HG03103 (cell line): ENCODE measurements at regions not wholly inside any gene's neighbourhood (a gene's known extent, or its start where the extent isn't known, plus 50 kb on each side); places are given as distances from the start of the nearest gene placed in this dataset.
"Not testable (repeated sequence)": the region's sequence is repeated elsewhere in the genome, so short reads cannot be mapped to it uniquely, and the experiment has no call there.

ENCODE experiments used
- ATAC-seq: cut with Tn5 transposase; IDR thresholded peaks from one replicate; pipeline ENCODE4 v1.9.1; 2021; ENCODE audit warnings: low read depth; ENCODE audit not compliant: unreplicated experiment

DNA sequence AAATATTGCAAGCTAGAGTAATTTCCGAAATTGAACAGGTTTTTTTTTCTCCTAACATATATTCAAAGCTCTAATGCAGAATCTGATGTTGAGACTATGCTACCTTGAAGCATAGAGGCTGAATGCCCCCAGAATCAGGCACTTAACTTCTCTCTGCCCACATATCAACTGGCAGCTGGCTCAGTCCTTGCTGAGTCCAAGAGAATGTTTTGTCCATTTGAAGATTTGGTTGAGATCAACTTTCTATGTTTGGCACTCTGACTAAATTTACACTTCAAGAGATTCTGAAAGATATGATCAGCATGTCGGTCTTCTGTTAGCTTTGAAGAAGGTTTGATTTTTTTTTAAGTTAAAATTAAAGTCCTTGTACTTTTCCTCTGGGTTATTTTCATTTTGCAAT lies 1298.1 kb downstream of the EPHA7 start:
- no peak for ATAC-seq

DNA sequence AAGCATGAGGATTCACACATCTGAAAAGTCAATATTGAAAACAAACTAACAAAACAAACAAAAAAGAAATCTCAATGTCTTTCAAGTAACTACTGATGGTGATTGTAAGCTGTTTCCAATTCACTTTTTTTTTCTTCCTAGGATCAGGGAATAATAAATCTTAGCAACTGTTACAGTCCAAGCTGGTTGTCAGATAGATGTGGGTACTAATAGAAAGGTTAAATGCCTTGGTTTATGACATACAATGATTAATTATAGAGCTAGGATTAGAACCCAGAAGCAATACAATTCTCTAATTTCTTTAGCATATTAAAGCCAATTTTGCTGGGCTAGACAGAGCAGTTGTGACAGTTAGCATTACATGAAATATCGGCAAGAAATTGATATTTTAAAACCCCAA lies 1301.6 kb downstream of the EPHA7 start:
- ATAC-seq = no peak

DNA sequence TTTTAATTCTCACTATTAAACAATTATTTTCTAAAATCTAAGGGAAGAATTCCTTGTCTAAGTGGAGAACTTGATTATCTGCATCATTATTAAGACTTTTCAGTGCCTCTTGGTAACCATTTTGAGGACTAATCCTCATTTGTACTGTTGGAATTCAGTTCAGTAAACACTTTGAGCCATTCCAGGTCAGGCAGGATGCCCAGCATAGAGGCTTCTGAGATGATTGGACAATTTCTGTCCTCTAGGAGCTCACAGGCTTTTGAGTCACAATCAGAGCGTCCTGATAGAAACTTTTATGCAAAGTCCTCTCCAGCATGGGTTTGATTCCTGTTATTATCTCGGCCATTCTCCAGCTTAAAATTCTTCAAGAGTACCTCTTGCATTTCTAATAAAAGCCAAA lies 1304.6 kb downstream of the EPHA7 start:
- ATAC-seq = no peak

DNA sequence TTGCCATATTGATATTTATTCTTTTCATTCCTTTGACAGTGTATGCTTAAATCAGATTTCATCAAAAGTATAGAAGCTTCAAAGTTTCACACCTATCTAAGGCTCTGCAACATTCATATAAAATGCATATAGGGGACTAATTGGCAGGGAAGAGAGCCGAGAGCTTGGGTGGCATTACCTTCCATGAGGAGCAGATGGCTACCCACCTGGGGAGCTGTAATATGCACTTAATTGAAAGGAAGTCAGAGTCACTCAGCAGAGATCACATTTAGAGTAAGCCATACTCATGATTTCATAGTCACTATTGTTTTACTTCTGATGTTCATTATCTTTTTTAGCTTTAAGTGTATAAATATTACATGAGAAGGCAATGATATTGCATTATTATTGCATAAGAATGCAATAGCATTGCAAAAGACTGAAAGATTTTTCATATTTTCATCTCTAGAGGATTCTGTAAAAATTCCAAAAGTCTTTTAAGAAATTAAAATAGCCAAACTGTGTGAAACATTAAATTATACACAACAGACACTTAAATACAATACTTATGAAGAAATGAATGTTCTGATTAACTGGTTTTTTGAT lies 1305.2 kb downstream of the EPHA7 start:
- no peak for ATAC-seq

DNA sequence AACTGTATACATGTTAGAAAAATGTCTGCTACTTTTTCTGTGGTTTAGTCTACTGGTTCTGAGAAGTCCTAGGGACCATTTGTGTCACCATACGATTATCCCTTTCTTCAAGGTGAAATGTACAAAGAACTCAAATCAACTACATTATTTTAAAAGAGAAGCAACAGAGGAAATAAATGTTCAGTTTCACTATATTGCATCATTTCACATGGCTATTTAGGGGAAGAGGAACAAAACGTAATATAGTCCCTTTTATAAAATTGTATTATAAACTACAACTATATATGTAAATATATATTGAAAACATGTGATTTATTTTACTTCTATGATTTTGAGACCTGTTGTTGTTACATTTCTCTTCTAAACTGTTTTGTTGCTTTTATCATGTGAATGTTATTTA lies 1308.0 kb downstream of the EPHA7 start:
- ATAC-seq = no peak

DNA sequence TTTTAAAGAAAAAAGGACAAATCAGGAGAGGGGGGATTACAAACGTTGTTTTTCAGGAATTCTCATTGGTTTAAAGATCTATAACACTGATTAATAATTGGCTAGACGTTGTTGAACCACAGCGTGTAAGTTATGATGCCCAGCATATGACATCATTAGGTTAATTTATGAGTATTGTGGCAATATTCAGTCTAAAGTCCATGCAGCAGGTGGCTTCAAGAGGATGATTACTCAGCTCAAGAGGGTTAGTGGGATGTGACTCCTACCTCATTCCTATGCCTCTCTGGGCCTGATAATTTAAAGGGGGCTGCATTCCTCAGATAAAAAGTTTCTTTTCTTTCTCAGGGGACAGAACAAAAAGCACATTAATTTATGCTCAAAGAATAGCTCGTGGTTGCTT lies 1309.0 kb downstream of the EPHA7 start:
- no peak for ATAC-seq

DNA sequence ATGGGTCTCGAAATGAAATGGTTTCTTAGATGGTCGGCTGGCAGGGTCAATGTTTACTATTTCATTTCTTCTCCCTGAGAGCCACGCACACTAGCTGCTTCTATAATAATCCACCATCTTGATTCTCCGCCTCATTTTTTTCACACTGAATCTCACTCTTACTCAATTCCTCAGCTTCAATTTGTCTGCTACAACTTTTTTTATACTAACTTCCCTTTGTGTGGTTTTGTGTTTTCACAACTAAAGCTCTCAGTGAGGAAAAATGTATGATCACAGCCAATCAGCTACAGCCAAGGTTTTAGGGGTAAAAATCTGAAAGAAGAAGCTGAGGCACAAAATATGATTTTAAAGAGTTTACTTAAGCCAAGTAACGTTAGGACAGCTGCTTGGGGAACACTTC lies 1309.4 kb downstream of the EPHA7 start:
- ATAC-seq = no peak

DNA sequence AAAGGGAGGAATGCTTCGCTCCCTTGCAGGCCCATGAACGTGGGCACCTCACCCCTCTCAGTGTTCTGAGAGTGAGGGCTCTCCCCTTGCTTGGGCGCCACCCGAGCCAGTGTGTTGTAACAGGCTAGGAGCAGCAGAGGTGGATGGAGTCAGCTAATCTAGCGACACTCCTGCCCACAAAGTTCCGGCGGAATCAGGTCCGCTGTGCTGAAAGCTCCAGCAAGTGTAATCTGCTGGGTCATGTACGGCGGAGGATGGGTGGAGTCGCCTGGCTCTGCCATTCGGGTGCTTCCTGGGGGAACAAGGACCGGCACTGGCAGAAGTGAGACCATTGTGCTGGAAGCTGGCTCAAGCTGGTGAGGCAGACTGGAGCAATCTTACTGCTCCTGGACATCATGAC lies 1310.1 kb downstream of the EPHA7 start:
- no peak for ATAC-seq

DNA sequence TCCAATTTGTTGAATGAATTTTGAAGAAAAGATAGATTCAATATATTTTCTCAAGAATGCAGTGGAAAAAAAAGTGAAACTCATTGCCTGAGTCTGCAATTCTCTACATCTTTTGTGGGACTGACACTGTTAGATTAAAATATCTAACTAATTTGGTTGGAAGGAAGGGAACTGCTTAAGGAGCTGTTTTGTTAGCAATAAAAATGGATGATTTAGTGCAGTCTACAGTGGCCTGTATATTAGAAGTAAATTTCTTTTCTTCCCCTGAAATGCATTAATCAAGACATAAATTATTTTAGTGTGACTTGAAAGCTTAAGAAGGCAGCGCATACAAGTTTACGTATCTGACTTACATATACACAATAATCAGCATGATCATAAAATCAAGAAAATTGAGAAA lies 1332.6 kb downstream of the EPHA7 start:
- ATAC-seq = no peak

DNA sequence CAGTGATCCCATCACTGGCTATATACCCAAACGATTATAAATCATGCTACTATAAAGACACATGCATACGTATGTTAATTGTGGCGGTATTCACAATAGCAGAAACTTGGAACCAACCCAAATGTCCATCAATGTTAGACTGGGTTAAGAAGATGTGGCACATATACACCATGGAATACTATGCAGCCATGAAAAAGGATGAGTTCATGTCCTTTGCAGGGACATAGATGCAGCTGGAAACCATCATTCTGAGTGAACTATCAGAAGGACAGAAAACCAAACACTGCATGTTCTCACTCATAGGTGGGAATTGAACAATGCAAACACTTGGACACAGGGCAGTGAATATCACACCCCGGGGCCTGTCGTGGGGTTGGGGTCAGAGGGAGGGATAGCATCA lies 1335.4 kb downstream of the EPHA7 start:
- ATAC-seq = not testable (repeated sequence)

DNA sequence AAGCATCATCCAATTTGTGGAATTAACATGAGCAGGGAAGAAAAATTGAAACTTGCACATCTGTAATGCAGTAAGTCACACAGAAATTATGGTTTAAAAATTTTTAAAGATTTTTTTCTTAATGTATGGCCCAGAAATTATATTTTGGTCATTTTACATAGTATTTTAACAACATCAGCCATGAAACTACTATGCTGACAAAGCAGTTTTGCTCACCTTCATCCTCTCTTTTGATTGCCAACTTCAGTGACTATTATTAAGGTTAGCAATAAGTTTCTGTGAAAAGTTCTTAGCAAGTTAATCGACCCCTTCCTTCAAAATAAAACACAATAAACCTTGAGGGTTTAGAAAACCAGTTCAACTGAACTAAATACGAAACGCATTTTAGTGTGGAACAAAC lies 1347.0 kb downstream of the EPHA7 start:
- ATAC-seq = no peak

DNA sequence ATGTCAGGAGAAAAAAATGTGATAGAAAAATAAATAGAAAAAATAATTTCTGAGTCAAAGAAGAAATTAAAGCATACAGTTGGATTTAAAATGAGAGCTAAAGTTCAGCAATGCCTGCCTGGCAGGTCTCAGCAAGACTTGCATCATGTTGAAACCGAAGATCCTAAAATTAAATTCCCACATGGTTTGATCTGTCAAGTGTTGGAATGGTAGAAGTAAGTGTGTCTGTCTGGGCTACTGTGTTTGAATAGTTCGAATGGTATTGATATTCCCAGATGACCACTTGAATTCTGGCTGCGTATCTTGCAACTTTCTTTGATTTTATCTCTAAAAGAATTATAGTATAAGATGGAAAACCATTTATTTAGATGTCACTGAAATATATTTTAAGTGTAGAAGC lies 1349.6 kb downstream of the EPHA7 start:
- no peak for ATAC-seq

DNA sequence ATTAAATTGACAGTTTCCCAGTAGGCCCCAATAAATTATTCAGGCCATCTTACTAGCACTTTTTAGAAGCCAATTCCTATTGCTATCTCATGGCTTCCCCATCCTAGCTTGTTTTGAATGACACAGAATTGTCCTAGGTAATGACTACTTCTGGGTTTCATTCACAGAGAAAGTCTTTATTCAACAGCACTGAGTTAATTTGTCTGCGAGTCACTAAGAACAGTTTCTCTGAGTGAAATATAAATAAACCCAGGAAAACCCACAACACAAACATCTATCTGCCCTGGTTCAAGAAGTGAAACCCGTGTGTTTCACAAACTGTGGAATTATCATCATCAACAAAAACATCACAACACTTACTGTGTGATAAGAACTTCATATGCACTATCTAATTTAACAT lies 1366.8 kb downstream of the EPHA7 start:
- no peak for ATAC-seq

DNA sequence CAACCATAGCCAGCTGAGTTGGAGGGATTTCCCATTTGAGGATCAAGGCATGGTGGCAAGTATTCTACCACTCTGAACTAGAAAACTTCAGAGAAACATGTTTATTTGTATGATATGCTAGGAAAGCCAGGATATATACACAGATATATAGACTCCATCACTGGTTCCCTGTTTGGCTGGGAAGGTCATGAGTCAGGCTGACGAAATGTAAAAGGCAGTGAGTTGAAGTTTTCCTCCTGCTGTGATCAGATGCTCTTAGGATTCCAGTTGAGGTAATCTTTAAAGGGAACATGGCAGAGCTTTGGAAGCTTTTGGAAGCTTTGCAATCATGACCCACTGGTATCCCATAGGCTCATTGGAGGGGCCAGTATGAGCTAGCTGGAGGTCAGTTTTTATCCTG lies 1369.1 kb downstream of the EPHA7 start:
- ATAC-seq = no peak

DNA sequence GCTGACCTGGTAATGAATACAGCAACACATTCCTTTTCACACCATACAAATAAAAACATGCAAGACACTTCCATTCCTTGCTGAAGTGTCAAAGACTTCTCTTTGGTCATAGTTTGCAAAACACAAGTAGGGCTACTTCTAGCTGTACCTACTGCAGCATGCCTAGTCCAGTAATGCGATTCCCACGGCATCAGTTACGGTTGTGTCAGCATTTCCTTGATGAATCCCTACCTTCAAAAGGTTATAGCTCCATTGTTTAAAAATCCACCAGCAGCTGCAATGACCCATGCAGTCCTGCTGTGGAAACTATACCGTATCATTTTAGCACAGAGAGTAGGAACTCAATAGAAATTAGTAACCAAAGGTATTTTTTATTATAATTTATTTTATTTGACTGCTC lies 1371.5 kb downstream of the EPHA7 start:
- ATAC-seq = no peak

DNA sequence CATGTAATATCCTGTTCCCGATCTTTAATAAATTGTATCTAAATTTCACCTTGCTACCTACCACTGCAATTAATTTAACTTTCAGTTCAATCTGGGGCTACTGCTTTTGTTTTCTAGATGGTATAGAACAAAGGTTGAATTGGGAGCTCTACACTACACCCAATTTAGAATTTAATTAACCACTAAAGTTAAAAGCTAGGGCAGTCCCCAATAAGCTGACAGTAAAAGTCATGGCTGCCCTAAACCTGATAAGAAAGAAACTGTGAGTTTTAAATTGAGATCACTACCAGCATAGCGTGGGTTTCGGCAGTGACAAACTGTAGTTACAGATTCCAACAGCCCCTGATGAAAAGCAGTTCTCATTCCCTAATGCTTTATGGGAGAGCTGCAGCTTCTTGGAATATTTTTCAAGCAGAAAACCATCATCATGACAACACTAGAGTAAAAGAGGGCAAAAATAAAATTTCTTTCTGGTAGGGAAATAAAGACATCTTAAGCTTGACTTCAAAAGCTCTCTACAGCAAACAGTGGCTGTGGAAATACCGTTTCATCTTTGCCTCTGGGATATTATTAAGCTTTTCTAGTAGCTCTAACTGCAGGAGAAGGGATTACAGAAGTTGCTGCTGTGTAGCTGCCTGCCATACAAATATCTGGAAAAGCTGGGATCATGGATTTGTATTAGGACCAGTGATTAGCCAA lies 1372.1 kb downstream of the EPHA7 start:
- no peak for ATAC-seq

DNA sequence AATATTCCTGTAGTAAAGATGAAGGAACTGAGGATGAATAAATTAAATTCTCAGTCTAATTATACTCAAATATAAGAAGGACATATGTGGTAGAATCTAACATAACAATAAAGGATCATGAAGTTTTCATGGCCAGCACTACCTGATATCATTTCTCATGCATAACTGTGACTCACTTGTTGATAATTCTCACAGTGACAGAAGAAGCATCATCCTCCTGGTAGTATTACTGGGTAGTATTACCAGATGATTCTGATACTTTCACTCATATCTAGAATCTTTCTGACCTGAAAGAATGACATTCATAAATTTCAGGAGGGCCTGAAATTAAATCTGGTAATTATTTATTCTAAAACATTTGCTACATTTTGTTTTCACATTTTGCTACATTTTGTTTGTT lies 1375.0 kb downstream of the EPHA7 start:
- ATAC-seq = no peak

DNA sequence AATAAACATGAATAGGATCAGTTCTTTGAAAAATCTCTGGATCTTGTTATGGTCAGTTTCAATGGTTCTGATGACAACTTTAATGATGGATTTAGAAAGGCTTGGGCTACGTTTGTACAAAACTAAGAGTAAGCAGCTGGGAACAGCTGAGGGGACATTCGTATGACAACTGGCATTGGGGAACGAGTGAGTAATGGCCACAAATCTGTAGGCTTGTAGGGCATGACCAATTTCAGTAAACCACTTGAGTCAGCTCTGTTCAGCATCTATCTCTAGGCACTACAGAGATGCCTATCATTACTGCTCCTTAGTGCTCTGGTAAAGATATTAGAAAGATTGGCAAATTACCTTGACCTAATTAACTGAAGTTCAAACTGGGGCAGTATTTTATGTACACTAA lies 1375.6 kb downstream of the EPHA7 start:
- ATAC-seq = no peak

DNA sequence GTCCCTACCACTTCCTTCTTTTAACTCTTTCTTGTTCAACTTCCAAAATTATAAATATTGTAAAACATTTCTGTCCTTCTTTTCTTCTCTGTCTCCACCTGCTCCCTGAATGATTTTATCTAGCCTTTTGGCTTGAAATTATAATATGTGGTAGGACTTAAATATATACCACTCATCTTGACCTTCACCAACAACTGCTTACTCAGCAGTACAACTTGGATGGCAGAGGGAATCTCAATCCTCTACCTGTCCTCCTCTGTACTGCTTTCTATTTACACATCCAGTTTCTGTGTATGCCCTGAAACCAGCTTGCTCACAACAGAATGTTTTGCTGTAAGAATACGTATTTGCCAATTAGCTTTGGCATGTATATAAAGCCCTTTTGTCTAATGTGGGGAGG lies 1392.5 kb downstream of the EPHA7 start:
- ATAC-seq = no peak

DNA sequence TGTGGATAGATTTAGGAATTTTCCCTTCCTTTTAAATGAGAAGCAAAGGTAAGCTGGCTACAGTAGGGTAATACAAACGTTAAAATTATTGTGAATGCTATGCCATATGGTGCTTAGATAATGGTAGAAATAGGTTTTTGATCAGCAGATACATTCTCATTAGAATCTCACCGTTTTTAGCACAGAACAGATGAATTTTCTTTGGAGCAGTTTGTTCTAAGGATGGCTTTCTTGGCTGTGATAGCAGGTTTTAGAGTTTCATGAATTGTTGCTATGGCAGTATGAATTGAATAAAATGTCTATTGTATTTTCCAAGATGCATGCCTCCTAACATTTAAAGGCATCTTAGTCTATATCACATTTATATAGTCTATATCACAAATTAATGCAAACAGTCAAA lies 1394.5 kb downstream of the EPHA7 start:
- no peak for ATAC-seq

DNA sequence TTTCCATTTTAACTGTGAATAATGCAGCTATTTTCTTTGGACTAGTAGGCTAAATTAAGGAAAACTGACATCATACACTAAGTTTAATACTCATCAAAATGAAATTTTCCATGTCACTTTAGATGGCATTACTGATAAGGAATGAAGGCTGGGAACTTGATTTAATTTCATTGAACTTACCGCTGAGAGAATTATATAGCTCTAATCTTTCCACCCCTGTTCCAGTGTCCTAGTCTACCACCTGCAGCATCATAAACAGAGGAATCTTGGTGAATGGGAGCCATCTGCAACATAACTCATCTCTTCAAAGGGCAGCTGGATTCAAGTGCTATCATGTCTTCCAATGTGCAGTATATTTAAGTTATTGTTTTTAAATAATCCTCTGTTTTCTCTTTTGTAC lies 1395.2 kb downstream of the EPHA7 start:
- ATAC-seq = no peak

DNA sequence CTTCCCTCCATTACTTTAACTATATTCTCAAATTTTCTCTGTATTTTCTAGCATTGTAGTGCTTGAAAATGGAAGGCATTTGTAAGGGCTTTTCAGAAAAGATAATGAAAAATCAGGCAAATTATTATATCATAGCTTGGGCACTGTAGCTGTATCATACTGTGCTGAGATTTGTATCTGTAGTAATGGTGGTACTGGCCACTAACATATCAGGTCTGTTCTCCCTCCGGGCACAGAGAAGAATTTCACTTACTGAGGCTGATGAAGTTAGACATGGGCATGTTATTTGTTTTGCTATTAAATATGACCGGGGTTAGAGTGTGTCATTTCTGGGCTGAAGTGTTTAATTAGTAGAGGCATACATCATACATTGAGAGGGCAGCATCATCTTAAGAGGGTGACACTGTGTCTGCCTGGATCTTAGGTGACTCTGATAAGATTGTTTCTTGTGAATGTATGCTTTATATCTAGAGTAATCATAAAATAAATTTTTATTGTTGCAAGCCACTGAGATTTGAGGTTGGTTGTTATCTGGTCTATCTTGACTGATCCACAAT lies 1395.9 kb downstream of the EPHA7 start:
- no peak for ATAC-seq
